HG03045 (cell line): ENCODE measurements at regions not wholly inside any gene's neighbourhood (a gene's known extent, or its start where the extent isn't known, plus 50 kb on each side); places are given as distances from the start of the nearest gene placed in this dataset.

Source experiments
- ATAC-seq: cut with Tn5 transposase; IDR thresholded peaks from one replicate; pipeline ENCODE4 v1.9.1; 2021; ENCODE audit warnings: mild to moderate bottlenecking, moderate library complexity; ENCODE audit not compliant: unreplicated experiment

DNA sequence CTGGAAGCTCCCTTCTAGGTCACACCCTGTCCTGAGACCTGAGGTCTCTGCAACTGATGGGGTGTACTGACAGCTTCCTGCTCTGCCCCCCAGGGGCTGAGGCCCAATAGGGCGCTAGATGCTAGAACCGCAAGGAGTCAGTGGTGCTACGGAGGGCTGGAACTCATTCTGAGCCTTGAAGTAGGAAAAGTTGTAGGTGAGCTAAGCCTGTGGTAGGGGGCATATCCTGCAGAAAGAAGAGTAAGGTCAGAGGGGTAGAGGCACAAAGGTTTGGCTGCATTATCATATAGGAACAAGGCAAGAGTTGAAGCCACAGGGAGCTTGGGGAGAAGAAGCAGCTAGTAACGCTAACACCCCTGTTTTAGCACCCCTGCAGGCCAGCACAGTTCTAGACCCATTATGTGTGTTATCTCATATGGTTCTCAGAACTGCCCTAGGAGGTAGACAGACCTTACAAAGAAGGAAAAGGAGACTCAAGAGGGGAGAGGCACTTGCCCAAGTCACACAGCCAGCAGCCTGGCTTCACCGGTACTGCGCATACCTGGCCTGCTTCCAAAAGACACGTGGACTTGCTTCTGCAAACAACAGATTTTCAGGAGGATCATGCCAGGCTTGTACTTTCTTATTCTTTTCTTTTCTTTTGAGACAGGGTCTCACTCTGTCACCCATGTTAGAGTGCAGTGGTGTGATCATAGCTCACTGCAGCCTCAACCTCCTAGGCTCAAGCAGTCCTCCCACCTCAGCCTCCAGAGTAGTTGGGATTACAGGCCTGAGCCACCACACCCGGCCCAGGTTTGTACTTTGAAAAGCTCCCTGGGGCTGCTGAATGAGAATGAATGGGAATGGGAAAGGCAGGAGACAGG, 156.1 kb downstream of the MRPL14 start:
- no peak for ATAC-seq

DNA sequence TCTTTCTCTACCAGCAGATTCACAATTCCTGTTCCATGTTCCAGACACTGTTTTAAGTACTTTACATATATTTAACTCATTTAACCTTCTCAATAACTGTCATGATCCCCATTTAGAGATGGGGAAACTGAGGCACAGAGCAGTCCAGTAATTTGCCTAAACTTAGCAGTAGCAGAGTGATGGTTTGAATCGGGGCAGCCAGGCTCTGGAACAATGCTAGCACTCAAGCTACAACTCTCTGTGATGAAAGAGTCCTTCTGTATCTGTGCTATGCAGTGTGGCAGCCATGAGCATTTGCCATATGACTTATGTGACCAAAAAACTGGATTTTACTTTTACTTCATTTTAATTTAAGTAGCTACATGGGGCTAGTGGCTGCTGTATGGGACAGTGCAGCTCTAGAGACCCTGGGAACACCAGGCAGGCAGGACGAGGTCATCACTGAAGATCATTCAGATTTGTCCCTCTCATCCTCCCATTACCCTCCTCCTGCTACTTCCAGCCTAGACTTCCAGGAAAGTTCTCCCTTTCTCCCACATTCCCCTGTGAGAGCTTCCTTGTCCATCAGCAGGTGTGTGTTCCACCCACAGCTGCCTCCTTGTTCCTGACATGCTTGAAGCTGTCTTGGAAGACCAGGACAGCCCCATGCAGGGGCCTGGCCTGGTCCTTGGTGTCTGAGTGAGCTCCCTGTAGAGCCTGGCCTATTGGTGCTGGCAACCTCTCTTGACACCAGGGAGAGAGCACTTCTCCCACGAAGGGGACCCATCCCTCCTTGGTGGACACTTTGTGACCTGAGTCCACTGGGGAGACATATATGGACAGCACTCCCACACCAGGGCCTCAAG, 157.0 kb downstream of the MRPL14 start:
- ATAC-seq, result no peak

DNA sequence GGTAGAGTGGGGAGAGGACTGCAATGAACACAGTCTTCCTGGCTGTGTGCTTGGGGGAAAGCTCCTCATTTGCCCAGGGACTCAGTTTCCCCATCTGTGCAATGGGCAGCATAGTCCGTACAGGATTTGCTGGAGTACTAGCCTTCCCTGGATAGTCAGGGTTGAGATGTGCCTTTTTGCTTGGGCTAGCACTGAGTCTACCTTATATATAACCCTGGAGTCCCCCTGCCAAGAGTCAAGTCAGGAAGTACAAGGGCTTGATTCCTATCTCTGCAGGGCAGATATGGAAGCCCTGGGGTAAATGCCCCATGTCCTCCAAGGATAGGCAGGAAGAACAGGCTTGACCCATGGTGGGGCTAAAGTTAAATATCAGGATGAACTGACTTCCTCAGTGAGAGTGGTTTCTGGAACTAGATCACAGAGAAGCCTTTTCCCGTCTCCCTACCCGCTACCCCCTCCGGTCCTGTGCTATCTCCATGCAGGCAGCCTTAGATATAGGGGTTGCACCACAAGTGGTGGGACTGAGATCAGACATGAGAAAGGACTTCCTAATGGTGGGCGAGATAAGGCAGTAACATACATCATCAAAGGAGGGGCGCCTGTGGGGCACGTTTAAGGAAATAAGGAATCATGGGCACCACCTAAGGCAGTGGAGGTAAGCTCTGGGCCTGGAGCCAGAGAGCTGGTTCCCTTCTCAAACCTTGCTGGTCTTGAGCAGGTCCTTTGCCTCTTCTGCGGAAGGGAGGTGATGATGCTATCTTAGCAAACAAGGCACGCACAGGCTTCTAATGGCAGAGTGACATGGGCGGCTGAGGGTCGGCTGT, 157.9 kb downstream of the MRPL14 start:
- ATAC-seq, result no peak

DNA sequence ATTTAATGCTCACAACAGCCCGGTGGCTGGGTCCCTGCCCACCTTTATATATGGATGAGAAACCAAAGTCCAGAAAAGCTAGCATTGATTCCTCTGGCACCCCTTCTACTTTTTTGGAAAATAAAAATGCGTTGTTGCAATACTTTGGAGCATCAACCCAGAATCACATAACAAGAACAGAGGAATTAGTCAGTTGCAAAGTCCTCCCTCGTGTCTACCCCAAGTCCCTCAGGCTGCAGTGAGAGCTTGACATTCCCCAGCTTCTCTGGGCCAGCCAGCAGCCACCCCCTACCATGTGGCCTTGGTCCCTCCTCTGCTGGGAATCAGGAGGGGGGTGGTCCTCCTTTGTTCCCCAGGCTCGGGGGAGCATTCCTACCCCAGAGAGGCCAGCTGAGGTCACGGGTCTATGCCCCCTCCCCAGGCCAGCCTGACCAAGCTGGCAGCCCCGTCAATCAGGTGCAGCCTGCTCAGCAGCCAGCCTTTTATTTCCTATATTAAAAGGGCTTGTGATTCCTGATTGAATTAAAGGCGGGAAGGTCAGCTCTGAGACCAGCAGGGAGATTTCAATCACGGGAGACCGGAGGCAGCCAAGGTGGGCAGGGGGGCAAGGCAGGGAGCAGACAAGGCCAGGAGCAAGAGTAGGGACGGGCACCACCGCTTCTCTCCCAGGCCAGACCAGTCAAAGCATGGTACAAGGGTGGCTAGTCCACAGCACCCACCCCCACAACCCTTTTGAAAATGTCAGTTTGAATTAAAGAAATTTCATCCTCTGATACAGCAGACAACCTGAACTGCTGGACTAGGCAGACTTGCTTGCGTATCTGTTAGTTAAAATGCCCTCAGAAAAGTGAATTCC, 158.9 kb downstream of the MRPL14 start:
- ATAC-seq, result no peak

DNA sequence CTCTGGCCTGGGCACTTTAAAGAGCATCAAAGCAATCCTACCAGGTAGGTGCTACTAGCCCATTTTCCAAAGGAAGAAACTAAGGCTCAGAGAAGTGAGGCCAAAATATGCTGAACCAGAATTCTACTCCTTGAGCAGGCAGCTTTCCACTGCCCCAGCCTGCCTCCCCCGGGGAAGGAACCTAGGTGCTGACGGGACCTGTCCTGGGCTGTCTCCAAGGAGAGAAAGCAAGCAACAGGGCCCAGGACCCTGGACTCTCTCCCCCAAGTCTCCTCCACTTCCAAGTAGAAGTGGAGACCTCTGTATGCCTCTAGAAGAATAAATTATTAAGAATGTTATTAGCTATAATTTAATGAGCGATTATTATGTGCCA, 159.5 kb downstream of the MRPL14 start:
- no peak for ATAC-seq

DNA sequence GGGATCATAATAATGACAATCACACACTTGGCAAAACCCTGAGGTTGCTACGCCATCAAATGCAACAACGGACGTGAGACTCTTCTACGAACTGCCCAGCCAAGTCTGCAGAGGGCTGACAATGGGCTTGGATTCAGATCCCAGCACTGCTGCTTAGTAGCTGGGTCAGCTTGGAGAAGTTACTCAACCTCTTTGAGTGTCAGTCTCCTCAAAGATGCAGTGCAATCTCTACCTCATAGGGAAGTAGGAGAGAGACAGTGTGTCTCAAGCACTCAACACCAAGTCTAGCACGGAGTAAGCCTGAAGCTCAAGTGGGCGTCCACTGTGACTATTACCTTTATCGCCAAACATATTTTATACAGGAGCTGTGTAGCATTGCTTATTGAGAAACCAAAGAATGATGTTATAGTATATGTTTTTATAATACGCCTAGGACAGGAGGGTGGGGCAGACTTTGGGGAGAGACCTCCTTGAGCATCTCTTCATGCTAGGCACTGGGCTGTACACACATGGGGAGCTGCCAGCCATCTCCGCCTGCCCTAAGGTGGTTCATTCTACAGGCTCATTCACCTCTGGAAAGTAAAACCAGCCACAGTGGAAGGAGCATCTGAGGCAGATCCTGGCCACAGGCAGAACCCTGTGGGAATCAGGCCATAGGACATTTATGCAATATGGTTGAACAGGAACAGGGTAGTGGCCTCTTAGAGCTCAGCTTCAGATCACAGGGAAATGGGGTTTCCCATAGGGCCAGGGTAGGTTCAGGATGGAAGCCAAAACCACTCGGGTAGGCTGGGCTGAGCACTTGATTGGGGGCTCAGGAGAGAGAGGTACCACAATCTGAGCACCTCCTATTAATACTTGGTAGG, 160.2 kb downstream of the MRPL14 start:
- ATAC-seq, result no peak

DNA sequence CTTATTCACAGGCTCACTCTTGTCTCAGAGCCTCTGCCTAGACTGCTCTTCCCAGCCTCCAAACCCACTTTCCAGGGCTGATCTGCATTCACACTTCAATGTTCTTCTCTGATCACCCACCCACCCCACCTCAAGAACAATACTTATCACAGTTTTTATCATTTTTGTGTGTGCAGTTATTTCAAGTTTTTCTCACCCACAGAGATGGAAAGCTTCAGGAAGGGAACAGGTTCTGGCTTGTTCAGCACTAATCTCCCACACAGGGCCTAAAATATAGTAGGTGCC, 160.9 kb downstream of the MRPL14 start:
- no peak for ATAC-seq

DNA sequence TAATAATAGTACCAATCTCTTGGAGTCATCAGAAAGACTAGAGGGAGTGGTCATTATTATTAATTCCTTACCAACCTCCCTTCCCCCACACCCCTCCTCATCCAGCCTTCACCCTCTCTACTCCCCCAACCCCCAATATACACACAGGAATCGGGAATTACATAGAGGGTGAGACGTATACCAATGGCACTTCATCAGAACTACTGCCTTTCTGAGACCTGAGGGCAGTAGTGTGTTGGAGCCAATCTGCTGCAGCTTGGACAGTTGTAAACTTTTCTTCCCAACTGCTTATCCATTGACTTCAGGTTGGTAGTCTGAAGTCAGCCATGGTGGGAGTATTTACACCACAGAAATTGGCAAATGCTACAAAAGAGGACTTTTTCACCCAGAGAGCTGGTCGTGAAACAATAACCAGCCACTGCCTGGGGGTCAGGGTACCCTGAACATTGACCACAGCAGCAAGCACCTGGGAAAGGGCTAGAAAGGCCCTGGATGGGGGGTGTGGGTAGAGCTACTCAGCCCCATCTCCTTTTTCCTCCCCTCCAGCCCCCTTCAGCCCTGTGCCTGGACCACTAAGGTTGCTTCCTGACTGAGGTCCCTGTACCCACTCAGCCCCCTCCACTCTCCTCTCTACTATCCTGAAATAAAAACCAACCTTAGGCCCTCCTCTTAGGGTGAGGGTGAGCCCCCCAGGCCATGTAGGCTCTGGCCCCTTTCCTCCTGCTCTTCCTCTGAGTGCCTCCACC, 161.5 kb downstream of the MRPL14 start:
- no peak for ATAC-seq

DNA sequence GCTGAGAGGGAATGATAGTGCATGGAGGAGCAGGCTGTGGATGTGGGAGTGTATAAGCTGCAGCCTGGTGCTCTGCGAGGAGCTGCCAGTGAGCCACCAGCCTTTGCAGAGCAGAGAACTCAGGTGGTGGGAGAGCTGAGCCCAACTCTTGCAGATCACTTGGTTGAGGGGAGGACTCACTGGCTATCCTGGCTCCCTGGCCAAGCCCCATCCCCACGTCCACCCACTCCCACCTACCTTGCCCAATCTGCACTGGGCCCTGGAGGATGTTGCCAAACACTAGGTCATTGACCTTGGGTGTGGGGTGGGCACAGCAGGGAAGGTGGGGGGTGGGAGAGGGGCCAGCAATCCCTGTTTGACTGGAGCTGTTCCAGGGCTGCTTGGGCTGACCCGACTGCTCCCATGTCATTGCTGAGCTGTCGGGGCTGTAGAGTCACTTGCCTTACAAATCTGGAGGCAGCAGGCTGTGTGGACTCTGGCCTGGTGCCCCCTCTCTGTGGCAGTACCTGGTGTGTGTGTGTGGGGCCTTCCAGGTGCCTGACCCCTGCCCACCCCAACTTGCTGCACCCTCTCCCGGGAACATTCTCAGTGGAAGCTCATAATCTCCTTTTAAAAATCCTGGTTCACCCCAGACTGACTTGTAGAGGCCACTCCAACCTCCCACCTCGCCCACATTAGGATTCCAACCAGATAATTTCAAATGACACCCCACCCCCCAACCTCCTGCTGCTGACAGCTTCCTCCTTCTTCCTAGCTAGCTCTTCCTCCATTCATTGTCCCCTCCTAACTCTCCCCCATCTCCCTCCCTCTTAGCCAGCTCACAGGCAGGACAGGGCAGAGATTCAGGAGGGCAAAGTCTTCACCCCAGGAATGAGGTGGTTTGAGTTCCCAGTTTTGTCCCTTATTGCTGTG, 162.3 kb downstream of the MRPL14 start:
- ATAC-seq, result no peak

DNA sequence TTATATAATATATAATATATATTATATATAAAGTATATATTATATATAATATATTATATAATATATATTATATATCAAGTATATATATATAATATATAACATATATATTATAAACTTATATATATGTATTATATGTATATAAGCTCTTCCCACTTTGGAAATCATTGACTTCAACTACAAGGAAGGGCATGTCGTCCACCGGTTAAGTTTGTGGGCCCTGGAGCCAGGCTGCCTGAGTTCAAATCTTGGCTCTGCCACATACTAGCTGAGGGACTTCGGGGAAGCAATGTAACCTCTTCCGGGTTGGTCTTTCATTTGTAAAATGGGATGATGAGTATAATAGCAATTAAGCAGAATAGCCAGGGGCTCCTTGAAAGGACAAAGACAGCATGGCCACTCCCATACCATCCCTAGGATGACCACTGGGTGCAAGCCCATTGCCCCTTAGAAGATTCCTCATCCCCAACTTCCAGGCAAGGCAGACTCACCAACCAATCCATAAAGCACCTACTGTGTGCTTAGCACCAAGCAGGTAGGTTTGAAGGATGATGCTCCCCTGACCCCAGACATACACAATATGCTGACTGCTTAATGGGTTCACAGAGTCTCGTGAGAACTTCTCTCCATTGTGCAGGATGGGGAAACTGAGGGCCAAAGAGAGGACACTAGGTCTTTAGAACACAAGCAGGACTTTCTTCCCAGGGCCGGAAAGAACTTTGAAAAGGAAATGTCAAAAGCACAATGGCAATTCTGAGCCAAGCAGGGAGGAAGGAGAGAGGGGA, 163.2 kb downstream of the MRPL14 start:
- no peak for ATAC-seq

DNA sequence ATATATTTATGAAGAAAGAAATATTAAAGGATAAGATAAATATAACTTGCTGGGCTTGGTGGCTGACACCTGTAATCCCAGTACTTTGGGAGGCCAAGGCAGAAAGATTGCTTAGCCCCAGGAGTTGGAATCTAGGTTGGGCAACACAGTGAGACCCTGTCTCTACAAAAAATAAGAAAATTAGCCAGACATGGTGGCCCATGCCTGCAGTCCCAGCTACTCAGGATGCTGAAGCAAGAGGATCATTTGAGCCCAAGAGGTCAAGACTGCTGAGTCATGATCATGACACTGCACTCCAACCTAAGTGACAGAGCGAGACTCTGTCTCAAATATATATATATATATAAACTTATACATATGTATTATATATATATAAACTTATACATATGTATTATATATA, 164.0 kb downstream of the MRPL14 start:
- ATAC-seq, result no peak

DNA sequence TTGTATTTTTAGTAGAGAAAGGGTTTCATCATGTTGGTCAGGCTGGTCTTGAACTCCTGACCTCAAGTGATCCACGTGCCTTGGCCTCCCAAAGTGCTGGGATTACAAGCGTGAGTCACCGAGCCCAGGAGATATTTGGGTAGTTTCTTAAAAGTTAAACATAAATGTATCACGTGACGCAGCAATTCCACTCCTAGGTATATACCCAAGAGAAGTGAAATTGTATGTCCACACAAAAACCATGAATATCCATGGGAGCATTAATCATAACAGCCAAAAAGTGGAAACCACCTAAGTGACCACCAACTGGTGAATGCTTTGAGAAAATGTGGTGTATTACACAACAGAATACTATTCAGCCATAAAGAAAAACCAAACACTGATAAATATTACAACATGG, 164.8 kb downstream of the MRPL14 start:
- ATAC-seq, result no peak

DNA sequence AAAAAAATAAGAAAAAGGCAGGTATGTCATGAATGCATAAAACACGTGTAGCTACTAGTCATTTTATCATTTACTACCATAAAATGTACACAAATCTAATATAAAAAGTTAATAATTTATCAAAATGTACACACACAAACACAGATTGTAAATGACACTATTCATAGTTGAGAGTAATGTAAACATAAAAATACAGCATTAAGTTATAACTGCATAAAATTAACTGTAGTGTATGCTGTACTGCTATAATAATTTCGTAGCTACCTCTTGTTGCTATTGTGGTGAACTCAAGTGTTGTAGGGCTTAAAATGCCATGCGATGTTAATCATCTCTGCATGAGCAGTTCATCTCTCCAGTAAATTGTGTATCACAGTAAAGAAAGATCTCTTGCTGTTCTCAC, 170.0 kb downstream of the MRPL14 start:
- ATAC-seq, result no peak

DNA sequence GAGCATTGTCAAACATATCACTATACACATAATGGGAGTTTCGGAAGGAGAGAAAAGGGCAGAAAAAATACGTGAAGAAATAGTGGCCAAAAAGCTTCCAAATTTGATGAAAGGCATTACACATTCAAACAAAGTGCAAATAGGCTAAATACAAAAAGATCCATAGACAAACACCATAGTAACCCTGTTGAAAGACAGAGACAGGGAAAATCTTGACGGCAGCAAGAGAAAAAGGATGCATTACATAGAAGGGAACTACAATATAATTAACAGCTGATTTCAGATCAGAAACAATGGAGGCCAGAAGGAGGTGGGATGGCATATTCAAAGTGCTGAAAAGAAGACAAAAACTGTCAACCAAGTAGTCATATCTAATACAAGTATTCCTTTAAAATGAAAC, 170.8 kb downstream of the MRPL14 start:
- ATAC-seq, result no peak

DNA sequence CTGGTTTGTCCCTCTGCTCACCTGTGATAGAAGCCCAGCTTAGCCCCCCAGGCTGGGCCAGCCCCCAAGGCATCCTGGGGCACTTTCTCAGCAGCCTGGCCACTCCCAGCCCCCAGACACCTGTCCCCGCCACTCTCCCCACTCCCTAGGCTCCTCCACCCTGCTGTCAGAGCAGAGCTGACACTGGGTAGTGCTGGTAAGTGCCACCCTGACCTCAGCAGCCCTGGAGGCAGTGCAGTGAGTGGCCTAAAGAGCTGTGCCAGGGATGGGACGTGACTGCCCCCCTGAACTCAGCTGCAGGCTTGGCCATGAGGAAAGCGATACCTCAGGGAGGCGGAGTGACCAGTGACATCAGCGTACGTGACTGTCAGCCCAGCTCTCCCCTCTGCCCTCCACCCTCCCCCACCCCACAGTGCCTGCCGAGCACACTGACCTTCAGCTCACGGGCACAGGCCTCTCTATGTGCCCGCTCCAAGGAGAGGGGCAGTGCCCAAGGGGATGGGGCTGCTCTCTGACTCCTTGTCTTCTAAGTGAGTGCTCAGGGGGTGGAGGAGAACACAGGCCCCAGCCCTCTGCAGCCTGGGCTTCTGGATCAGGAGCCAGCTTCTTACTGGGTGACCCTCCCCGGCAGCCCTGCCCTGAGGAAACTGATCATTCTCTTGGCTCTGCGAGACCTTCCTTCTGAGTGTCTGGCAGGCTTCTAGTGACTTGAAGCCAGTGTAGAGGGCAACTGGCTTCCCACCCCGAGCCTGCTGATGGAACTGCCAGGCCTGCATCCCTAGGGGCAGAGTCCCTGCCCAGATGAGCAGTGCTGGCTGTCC, 172.7 kb downstream of the MRPL14 start:
- ATAC-seq, result no peak

DNA sequence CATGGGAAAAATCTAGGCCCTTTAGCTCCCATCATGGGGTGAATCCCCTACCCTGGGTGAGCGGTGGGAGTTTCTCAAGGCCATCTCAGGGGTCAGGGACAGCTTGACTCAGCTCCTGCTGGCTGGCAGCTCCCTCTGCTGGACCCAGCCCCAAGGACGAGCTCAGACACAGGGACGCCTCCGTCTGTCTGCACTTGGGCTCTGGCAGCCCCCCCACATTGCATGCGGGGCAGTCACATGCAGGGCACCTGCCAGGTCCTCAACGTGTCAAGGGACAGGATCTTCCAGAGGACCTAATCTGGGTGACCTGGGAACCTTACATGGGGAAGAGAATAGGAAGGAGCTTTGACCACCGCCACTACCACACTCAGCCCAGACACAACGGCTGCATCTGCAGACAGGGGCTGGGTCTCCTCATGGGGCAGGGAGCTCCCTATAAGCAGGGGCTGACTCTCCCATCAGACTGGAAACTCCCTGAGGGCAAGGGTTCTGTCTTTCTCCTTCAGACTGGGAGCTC, 173.4 kb downstream of the MRPL14 start:
- ATAC-seq, result no peak
